ENCODE measurements at regions not wholly inside any gene's neighbourhood (a gene's known extent, or its start where the extent isn't known, plus 50 kb on each side); places are given as distances from the start of the nearest gene placed in this dataset.

GRCh38 chr6:86477500-86478148 lies 459.7 kb upstream of the HTR1E start:
- no peaks in the 10 kb centered on the region for H3K4me1 ChIP-seq (ENCODE audit: control insufficient read depth in 2 of 2, insufficient read depth in 2 of 2, low read length in 2 of 2)
- peaks cover 2% of the 10 kb centered on the region for H3K9me3 Mint-ChIP-seq (ENCODE audit: insufficient read depth)
- no peak overlapping the region for H3K9ac ChIP-seq (ENCODE audit: low read length)
- H3K4me3 ChIP-seq (ENCODE audit: control extremely low read depth in 1 of 5, extremely low read depth in 1 of 5, insufficient read depth in 1 of 5, low read depth in 2 of 5, low read length in 4 of 5) = no peak overlapping the region
- no peak overlapping the region for H3K4me2 ChIP-seq (replicated peaks; ENCODE audit: low read depth, low read length, poor library complexity, severe bottlenecking)
- ATAC-seq (ENCODE audit: low read depth) = no peak
- TF ChIP-seq EZH2 (IDR thresholded peaks at IDR 0.05; ENCODE audit: borderline replicate concordance, insufficient read depth, low read depth, low read length, poor library complexity, severe bottlenecking) = no peak
- TF ChIP-seq, protein P1, sequence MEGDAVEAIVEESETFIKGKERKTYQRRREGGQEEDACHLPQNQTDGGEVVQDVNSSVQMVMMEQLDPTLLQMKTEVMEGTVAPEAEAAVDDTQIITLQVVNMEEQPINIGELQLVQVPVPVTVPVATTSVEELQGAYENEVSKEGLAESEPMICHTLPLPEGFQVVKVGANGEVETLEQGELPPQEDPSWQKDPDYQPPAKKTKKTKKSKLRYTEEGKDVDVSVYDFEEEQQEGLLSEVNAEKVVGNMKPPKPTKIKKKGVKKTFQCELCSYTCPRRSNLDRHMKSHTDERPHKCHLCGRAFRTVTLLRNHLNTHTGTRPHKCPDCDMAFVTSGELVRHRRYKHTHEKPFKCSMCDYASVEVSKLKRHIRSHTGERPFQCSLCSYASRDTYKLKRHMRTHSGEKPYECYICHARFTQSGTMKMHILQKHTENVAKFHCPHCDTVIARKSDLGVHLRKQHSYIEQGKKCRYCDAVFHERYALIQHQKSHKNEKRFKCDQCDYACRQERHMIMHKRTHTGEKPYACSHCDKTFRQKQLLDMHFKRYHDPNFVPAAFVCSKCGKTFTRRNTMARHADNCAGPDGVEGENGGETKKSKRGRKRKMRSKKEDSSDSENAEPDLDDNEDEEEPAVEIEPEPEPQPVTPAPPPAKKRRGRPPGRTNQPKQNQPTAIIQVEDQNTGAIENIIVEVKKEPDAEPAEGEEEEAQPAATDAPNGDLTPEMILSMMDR (IDR thresholded peaks at IDR 0.05) = no peak
- H3K27ac Mint-ChIP-seq = no peak overlapping the region
- peaks cover 0 to 7% (median 0%) of the 10 kb centered on the region in 3 donors for H3K9me3 ChIP-seq (ENCODE audit: control extremely low read depth in 1 of 3, control insufficient read depth in 2 of 3, insufficient read depth in 1 of 3, low read length in 2 of 3)
- ChIA-PET CTCF (no interaction called here), POLR2A (no interaction called here)
- no peaks in the 10 kb centered on the region for H3K27me3 ChIP-seq (replicated peaks in 1 of 4; ENCODE audit: control extremely low read depth in 1 of 4, control insufficient read depth in 3 of 4, insufficient read depth in 4 of 4, low read length in 3 of 4)
- WGBS (ENCODE audit: insufficient coverage) = 71% methylated on average over 7 of the region's 9 CpGs
- no peaks in the 10 kb centered on the region for H3K79me2 ChIP-seq (ENCODE audit: control insufficient read depth, insufficient read depth, low read length)
- no peak for DNase-seq
- no peaks in the 10 kb centered on the region for H3K36me3 ChIP-seq (replicated peaks in 1 of 2; ENCODE audit: control extremely low read depth in 1 of 2, control insufficient read depth in 1 of 2, extremely low read depth in 1 of 2, insufficient read depth in 2 of 2, low read length in 1 of 2)
- no peaks in the 10 kb centered on the region for H3K4me1 Mint-ChIP-seq
- H3K27me3 Mint-ChIP-seq = no peaks in the 10 kb centered on the region
- H3K27ac ChIP-seq (ENCODE audit: low read length in 2 of 2) = no peak overlapping the region
- no peak overlapping the region for H2AFZ ChIP-seq (ENCODE audit: insufficient read depth, low read depth, low read length, poor library complexity, severe bottlenecking)
- intact Hi-C loops (cut with micrococcal nuclease) = no loop called here
- H4K20me1 ChIP-seq (ENCODE audit: control insufficient read depth, insufficient read depth, low read length, poor library complexity, severe bottlenecking) = no peaks in the 10 kb centered on the region
- H3K4me3 Mint-ChIP-seq = no peak overlapping the region

DNA sequence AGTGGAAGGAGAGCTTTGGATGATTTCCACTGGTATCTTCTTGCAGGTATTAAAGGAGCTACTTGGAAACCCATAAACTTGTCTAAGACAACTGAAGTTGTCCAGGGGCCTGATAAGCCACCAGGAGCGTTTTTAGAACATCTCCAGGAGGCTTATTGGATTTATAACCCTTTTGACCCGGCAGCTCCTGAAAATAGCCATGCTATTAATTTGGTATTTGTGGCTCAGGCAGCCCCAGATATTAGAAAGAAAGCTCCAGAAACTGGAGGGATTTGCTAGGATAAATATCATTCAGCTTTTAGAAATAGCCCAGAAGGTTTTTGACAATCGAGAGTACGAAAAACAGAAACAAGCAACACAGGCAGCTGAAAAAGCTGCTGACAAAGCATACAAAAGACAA lies 461.0 kb upstream of the HTR1E start:
- intact Hi-C loops (cut with micrococcal nuclease) = no loop called here
- H4K20me1 ChIP-seq (ENCODE audit: control insufficient read depth, insufficient read depth, low read length, poor library complexity, severe bottlenecking) = no peaks in the 10 kb centered on the region
- Mint-ChIP-seq H3K27ac (no peak overlapping the region), H3K4me3 (no peak overlapping the region), H3K4me1 (no peaks in the 10 kb centered on the region), H3K27me3 (no peaks in the 10 kb centered on the region), H3K9me3 (ENCODE audit: insufficient read depth) (peaks cover 2% of the 10 kb centered on the region)
- ATAC-seq (ENCODE audit: low read depth) = no peak
- H3K4me3 ChIP-seq (ENCODE audit: control extremely low read depth in 1 of 5, extremely low read depth in 1 of 5, insufficient read depth in 1 of 5, low read depth in 2 of 5, low read length in 4 of 5) = no peak overlapping the region
- H3K4me1 ChIP-seq (ENCODE audit: control insufficient read depth in 2 of 2, insufficient read depth in 2 of 2, low read length in 2 of 2) = no peaks in the 10 kb centered on the region
- H2AFZ ChIP-seq (ENCODE audit: insufficient read depth, low read depth, low read length, poor library complexity, severe bottlenecking) = no peak overlapping the region
- no peaks in the 10 kb centered on the region for H3K27me3 ChIP-seq (replicated peaks in 1 of 4; ENCODE audit: control extremely low read depth in 1 of 4, control insufficient read depth in 3 of 4, insufficient read depth in 4 of 4, low read length in 3 of 4)
- TF ChIP-seq EZH2 (IDR thresholded peaks at IDR 0.05; ENCODE audit: borderline replicate concordance, insufficient read depth, low read depth, low read length, poor library complexity, severe bottlenecking) = no peak
- TF ChIP-seq, protein P1 (IDR thresholded peaks at IDR 0.05) = no peak
- 82% methylated on average over 4 of the region's 4 CpGs for WGBS (ENCODE audit: insufficient coverage)
- no peak overlapping the region for H3K4me2 ChIP-seq (replicated peaks; ENCODE audit: low read depth, low read length, poor library complexity, severe bottlenecking)
- no peak overlapping the region for H3K9ac ChIP-seq (ENCODE audit: low read length)
- ChIA-PET POLR2A (no interaction called here), CTCF (no interaction called here)
- H3K79me2 ChIP-seq (ENCODE audit: control insufficient read depth, insufficient read depth, low read length) = no peaks in the 10 kb centered on the region
- DNase-seq = no peak
- H3K9me3 ChIP-seq (ENCODE audit: control extremely low read depth in 1 of 3, control insufficient read depth in 2 of 3, insufficient read depth in 1 of 3, low read length in 2 of 3) = peaks cover 0 to 7% (median 0%) of the 10 kb centered on the region in 3 donors
- no peaks in the 10 kb centered on the region for H3K36me3 ChIP-seq (replicated peaks in 1 of 2; ENCODE audit: control extremely low read depth in 1 of 2, control insufficient read depth in 1 of 2, extremely low read depth in 1 of 2, insufficient read depth in 2 of 2, low read length in 1 of 2)
- H3K27ac ChIP-seq (ENCODE audit: low read length in 2 of 2) = no peak overlapping the region
